MG63 (cell line): ENCODE measurements at regions not wholly inside any gene's neighbourhood (a gene's known extent, or its start where the extent isn't known, plus 50 kb on each side); places are given as distances from the start of the nearest gene placed in this dataset.
A peak's percentile ranks its signal among the peaks of the same experiment; 100 is the strongest.
"Not testable (repeated sequence)": the region's sequence is repeated elsewhere in the genome, so short reads cannot be mapped to it uniquely, and the experiment has no call there.

Source experiments
- DNase-seq: peaks from one replicate; pipeline ENCODE4 v3.0.0-alpha.2; 2020
- H3K27me3 ChIP-seq: fragments of 250-450 bp; sonication (Bioruptor Pico); 2 replicates; pipeline ENCODE4 v1.5.1; 2020; ENCODE audit warnings: mild to moderate bottlenecking, moderate library complexity
- H3K36me3 ChIP-seq: fragments of 250-450 bp; sonication (Bioruptor Pico); 2 replicates; pipeline ENCODE4 v1.5.1; 2020; ENCODE audit warnings: mild to moderate bottlenecking, moderate library complexity
- H3K4me3 ChIP-seq: fragments of 250-450 bp; sonication (Bioruptor Pico); 2 replicates; pipeline ENCODE4 v1.5.1; 2020; ENCODE audit warnings: mild to moderate bottlenecking, moderate library complexity
- H3K9me3 ChIP-seq: fragments of 250-450 bp; sonication (Bioruptor Pico); 2 replicates; pipeline ENCODE4 v1.5.1; 2020; ENCODE audit warnings: mild to moderate bottlenecking, moderate library complexity

- Histone ChIP-seq H3K9me3 (0 out of 2 replicates have a peak, but pooled peaks cover 2% of the 10 kb centered on the region), H3K36me3 (no peaks in the 10 kb centered on the region), H3K27me3 (no peaks in the 10 kb centered on the region), H3K4me3 (no peak overlapping the region)
- DNase-seq = no peak
These were observed 470.9 kb upstream of the API5 start for GRCh38 chr11:42840860-42841259.

GRCh38 chr11:42841556-42841955, 470.2 kb upstream of the API5 start:
- Histone ChIP-seq H3K27me3 (no peaks in the 10 kb centered on the region), H3K9me3 (0 out of 2 replicates have a peak, but pooled peaks cover 2% of the 10 kb centered on the region), H3K4me3 (no peak overlapping the region), H3K36me3 (no peaks in the 10 kb centered on the region)
- DNase-seq = no peak

- Histone ChIP-seq H3K36me3 (no peaks in the 10 kb centered on the region), H3K9me3 (no peaks in the 10 kb centered on the region), H3K27me3 (no peaks in the 10 kb centered on the region; the same call in 1 of the 2 replicates), H3K4me3 (no peak overlapping the region)
- DNase-seq = no peak
These were observed 462.4 kb upstream of the API5 start for GRCh38 chr11:42849362-42849761.

DNA sequence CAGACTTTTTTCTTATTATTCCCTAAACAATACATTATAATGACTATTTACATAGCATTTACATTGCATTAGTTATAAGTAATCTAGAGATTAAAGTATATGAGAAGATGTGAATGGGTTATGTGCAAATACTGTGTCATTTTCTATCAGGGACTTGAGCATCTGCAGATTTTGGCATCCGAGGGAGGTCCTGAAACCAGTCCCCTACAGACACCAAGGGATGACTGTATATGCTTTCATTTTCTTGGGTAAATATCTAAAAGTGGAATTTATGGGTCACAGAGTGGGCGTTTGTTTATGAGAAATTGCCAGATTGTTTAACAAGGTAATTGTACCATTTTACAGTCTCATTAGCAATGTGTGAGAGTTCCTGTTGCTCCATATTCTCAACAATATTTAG, 454.5 kb upstream of the API5 start:
- H3K27me3 ChIP-seq = no peaks in the 10 kb centered on the region
- no peaks in the 10 kb centered on the region for H3K36me3 ChIP-seq
- H3K9me3 ChIP-seq = no peaks in the 10 kb centered on the region
- no peak overlapping the region for H3K4me3 ChIP-seq
- no peak for DNase-seq

DNA sequence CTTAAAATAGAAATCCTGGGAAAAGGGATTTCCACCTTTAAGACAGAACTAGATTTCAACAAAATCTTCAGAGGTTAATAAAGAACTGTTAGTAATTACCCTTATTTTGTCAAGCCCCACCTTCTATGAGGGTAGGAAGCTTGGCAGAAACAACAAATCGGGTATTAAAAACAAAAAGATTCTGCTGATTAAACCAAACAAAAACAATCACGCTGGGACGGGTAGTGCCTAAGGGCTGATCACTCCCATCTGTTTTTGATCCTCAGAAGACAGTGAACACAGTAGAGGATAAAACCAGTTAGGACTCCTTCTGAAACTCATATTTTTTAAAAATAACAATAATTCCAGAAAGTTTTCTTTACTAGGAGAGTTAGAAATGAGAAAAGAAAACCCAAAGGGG, 441.3 kb upstream of the API5 start:
- Histone ChIP-seq H3K27me3 (no peaks in the 10 kb centered on the region), H3K36me3 (no peaks in the 10 kb centered on the region), H3K9me3 (no peaks in the 10 kb centered on the region), H3K4me3 (no peak overlapping the region)
- no peak for DNase-seq

DNA sequence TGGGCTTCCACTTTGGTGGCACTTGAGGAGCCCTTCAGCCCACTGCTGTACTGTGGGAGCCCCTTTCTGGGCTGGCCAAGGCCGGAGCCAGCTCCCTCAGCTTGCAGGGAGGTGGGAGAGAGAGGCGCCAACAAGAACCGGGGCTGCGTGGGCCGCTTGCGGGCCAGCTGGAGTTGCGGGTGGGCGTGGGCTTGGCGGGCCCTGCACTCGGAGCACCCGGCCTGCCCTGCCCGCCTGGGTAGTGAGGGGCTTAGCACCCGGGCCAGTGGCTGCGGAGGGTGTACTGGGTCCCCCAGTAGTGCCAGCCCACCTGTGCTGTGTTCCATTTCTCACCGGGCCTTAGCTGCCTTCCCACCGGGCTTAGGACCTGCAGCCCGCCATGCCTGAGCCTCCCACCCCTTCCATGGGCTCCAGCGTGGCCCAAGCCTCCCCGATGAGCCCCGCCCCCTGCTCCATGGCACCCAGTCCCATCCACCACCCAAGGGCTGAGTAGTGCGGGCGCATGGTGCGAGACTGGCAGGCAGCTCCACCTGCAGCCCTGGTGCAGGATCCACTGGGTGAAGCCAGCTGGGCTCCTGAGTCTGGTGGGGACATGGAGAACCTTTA, 437.9 kb upstream of the API5 start:
- H3K4me3 ChIP-seq, H3K27me3 ChIP-seq, H3K36me3 ChIP-seq, DNase-seq, H3K9me3 ChIP-seq: not testable (repeated sequence)

- H3K9me3 ChIP-seq, H3K4me3 ChIP-seq, DNase-seq, H3K36me3 ChIP-seq, H3K27me3 ChIP-seq: not testable (repeated sequence)
These were observed 430.5 kb upstream of the API5 start for GRCh38 chr11:42881335-42881734.

DNA sequence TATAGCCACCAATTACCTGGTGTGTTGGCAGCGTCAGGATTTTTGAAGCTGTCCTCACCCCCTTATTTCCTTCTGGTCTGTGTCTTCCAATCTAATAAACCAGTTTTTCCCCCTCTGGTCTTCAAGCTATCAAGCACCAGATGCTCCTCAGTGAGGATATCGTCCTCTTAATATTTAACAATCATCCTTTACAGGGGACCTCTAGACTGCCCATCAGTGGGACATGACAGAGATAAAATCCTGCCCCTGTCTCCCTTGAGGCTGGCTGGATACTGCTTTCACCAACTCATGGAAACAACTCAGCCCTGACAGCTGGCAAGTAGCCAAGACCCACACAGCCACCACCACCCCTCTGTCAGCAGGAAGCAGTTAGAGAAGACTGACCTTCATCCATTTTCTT, 421.0 kb upstream of the API5 start:
- no peak for DNase-seq
- H3K9me3 ChIP-seq = no peaks in the 10 kb centered on the region; the same call in 1 of the 2 replicates
- no peaks in the 10 kb centered on the region for H3K27me3 ChIP-seq
- no peak overlapping the region for H3K4me3 ChIP-seq
- no peaks in the 10 kb centered on the region for H3K36me3 ChIP-seq

DNA sequence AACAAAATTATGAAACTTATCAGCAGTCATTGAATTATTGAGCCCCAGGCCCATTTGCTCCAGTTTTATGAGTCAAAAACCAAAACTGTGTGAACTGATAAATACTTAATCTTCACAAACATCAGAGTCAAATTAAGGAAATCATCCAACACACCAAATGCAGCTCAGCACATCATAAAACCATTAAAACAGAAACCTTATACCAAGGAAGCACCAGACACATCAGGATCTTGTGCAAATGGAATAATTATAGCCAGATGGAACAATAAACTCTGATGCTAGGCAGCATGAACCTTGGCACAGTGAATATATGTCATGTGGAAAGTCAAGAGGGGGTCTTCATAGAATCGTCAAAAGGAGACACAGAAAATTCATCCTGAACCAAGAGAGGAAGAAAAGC, 410.7 kb upstream of the API5 start:
- H3K36me3 ChIP-seq = no peaks in the 10 kb centered on the region
- no peaks in the 10 kb centered on the region for H3K9me3 ChIP-seq
- no peaks in the 10 kb centered on the region for H3K27me3 ChIP-seq
- H3K4me3 ChIP-seq = no peak overlapping the region
- no peak for DNase-seq

DNA sequence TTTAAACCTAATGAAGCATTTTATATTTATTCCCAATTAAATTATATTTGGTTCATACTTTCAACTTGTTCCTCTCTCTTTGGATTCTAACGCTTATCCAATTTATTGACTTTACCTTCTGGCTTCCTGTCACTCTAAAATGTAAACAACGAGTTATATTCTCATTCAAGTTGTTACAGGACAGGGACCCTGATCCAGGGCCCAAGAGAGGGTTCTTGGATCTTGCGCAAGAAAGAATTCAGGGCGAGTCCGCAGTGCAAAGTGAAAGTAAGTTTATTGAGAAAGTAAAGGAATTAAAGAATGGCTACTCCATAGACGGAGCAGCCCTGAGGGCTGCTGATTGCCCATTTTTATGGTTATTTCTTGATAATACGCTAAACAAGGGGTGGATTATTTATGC, 405.6 kb upstream of the API5 start:
- Histone ChIP-seq H3K4me3 (peak overlapping the region; percentile 13; the same call in 1 of the 2 replicates), H3K36me3 (no peaks in the 10 kb centered on the region), H3K9me3 (peaks cover 2% of the 10 kb centered on the region; the same call in 1 of the 2 replicates), H3K27me3 (no peaks in the 10 kb centered on the region)
- no peak for DNase-seq

GRCh38 chr11:42913731-42914130, 398.1 kb upstream of the API5 start:
- H3K27me3 ChIP-seq = no peaks in the 10 kb centered on the region
- H3K9me3 ChIP-seq = peaks cover 4% of the 10 kb centered on the region; the same call in 1 of the 2 replicates

GRCh38 chr11:42923651-42924050, 388.1 kb upstream of the API5 start:
- no peak overlapping the region for H3K4me3 ChIP-seq
- no peaks in the 10 kb centered on the region for H3K27me3 ChIP-seq
- no peaks in the 10 kb centered on the region for H3K9me3 ChIP-seq
- no peak for DNase-seq
- no peaks in the 10 kb centered on the region for H3K36me3 ChIP-seq

More at GRCh38 chr11:42913731-42914130, 398.1 kb upstream of the API5 start:
- DNase-seq = no peak
- Histone ChIP-seq H3K36me3 (no peaks in the 10 kb centered on the region), H3K4me3 (no peak overlapping the region)

DNA sequence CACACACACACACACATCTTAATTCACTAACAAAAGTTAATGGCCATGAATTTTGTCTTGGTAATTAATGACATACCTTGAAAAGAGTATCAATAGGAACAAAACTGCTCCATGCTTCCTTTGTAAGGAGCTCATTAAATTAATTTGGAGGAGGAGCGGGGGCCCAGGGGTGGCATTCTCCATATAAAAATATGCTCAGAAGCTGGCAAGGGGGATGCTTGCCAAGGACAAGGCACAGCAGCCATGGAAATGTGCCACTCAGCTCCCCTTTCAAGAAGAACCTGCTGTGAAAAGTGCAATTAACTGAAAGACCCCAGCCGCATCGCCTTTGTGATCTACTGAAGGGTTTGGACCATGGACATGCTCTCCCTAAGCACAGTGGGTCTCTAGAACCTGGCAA, 385.9 kb upstream of the API5 start:
- no peaks in the 10 kb centered on the region for H3K27me3 ChIP-seq
- H3K9me3 ChIP-seq = no peaks in the 10 kb centered on the region
- H3K36me3 ChIP-seq = no peaks in the 10 kb centered on the region
- no peak overlapping the region for H3K4me3 ChIP-seq
- DNase-seq = no peak

DNA sequence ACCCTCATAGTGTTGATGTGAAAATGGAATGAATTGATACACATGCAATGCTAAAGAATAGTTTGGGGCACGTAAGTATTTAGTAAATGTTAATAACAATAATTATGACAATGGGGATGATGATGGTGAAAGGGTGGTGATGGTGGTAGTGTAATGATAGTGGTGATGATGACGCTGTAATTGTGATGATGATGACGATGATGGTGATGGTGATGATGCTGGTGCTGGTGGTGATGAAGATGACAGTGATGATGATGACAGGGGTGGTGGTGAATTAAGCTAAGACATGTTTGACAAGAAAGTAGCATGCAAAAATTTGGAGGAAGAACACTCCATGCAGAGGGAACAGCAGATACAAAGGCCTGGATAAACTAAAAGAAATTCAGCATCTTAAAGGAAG, 364.4 kb upstream of the API5 start:
- H3K9me3 ChIP-seq = no peaks in the 10 kb centered on the region
- no peaks in the 10 kb centered on the region for H3K36me3 ChIP-seq
- no peak overlapping the region for H3K4me3 ChIP-seq
- DNase-seq = no peak
- no peaks in the 10 kb centered on the region for H3K27me3 ChIP-seq

DNA sequence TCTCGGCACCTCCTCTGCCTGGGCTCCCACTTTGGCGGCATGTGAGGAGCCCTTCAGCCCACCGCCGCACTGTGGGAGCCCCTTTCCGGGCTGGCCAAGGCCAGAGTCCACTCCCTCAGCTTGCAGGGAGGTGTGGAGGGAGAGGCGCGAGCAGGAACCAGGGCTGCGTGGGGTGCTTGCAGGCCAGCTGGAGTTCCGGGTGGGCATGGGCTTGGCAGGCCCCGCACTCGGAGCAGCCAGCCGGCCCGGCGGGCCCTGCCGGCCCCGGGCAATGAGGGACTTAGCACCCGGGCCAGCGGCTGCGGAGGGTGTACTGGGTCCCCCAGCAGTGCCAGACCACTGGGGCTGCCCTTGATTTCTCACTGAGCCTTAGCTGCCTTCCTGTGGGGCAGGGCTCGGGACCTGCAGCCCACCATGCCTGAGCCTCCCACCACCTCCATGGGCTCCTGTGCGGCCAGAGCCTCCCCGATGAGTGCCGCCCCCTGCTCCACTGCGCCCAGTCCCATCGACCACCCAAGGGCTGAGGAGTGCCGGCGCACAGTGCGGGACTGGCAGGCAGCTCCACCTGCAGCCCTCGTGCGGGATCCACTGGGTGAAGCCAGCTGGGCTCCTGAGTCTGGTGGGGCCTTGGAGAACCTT, 361.9 kb upstream of the API5 start:
- H3K27me3 ChIP-seq, DNase-seq, H3K4me3 ChIP-seq, H3K36me3 ChIP-seq, H3K9me3 ChIP-seq: not testable (repeated sequence)

DNA sequence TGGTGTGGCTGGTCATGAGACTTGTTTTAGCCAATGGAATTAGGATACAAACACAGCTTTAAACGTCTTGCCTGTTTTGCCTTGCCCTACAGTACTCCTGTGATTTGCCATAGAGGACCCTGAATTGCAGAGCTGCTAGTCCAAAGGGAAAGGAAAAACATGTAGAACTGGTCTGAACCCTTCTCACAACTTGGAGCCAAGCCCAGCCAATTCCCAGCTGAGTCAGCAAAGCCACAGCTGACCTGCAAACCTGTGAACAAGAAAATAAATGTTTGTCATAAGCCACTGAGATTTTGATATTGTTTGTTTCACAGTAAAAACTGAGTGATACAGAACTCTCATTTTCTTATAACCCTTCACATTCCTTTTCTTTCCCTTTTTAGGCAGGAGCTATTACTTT, 360.5 kb upstream of the API5 start:
- H3K4me3 ChIP-seq = no peak overlapping the region
- H3K27me3 ChIP-seq = no peaks in the 10 kb centered on the region
- DNase-seq = no peak
- no peaks in the 10 kb centered on the region for H3K9me3 ChIP-seq
- no peaks in the 10 kb centered on the region for H3K36me3 ChIP-seq

- Histone ChIP-seq H3K9me3 (no peaks in the 10 kb centered on the region), H3K4me3 (no peak overlapping the region), H3K27me3 (no peaks in the 10 kb centered on the region), H3K36me3 (no peaks in the 10 kb centered on the region)
- no peak for DNase-seq
These were observed 354.0 kb upstream of the API5 start for GRCh38 chr11:42957831-42958230.

GRCh38 chr11:42958635-42959034, 353.2 kb upstream of the API5 start:
- Histone ChIP-seq H3K27me3 (peaks cover 3% of the 10 kb centered on the region), H3K36me3 (no peaks in the 10 kb centered on the region), H3K4me3 (no peak overlapping the region), H3K9me3 (no peaks in the 10 kb centered on the region)
- no peak for DNase-seq
